HUES64 (cell line): ENCODE measurements at regions not wholly inside any gene's neighbourhood (a gene's known extent, or its start where the extent isn't known, plus 50 kb on each side); places are given as distances from the start of the nearest gene placed in this dataset.
A peak's percentile ranks its signal among the peaks of the same experiment; 100 is the strongest.

ENCODE experiments used
- H3K27ac ChIP-seq: 2 replicates; pipeline ENCODE4 v1.7.0; 2013; ENCODE audit warnings: low read depth, low read length, inconsistent platforms
- H3K27me3 ChIP-seq: 2 replicates; pipeline ENCODE4 v1.6.1; 2013; ENCODE audit warnings: mild to moderate bottlenecking, low read length; ENCODE audit not compliant: insufficient read depth
- H3K36me3 ChIP-seq: 2 replicates; pipeline ENCODE4 v1.6.1; 2013; ENCODE audit warnings: mild to moderate bottlenecking, low read length; ENCODE audit not compliant: insufficient read depth
- H3K4me1 ChIP-seq: 2 replicates; pipeline ENCODE4 v1.6.1; 2013; ENCODE audit warnings: mild to moderate bottlenecking, low read length, moderate library complexity; ENCODE audit not compliant: insufficient read depth
- H3K4me3 ChIP-seq: 2 replicates; pipeline ENCODE4 v1.5.1; 2013; ENCODE audit warnings: mild to moderate bottlenecking, low read length, moderate library complexity
- H3K9ac ChIP-seq: 2 replicates; pipeline ENCODE4 v1.6.1; 2013; ENCODE audit warnings: mild to moderate bottlenecking, low read depth, low read length
- H3K9me3 ChIP-seq: 2 replicates; pipeline ENCODE4 v1.6.1; 2013; ENCODE audit warnings: low read depth, low read length; ENCODE audit not compliant: insufficient read depth
- WGBS: fragments of 150-250, 120-280 bp; methylation state at CpG from one replicate; pipeline ENCODE4 v1.1.7; 2013; ENCODE audit warnings: missing lambda C conversion rate; 5-methylcytosine and 5-hydroxymethylcytosine counted together

- Histone ChIP-seq H3K27ac (no peak overlapping the region), H3K9me3 (no peaks in the 10 kb centered on the region), H3K9ac (no peak overlapping the region), H3K27me3 (no peaks in the 10 kb centered on the region), H3K36me3 (no peaks in the 10 kb centered on the region), H3K4me1 (no peaks in the 10 kb centered on the region), H3K4me3 (no peak overlapping the region)
- WGBS, result 97% methylated on average over 19 of the region's 20 CpGs
Observed at GRCh38 chr10:89829262-89829886, 128.0 kb downstream of the KIF20B start.

DNA sequence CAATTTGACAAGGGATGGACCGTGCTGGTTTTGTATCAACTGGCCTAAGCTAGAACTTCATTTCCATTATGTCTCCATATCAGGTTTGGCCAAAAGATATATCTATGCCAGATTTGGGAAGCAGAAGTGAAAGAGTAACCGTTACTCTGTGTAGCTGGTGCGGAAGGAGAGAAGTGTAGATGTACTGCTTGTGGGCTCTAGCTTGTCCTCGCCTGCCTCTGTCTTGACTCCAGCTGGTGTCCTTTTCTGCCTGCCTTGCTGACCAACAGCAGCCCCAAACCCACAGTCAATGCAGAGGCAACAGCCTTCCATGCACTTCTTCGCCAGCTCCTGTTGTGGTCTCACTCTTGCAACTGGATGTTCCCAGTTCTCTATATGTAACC is 128.5 kb downstream of the KIF20B start:
- Histone ChIP-seq H3K36me3 (no peaks in the 10 kb centered on the region), H3K4me3 (no peak overlapping the region), H3K9me3 (no peaks in the 10 kb centered on the region), H3K27me3 (no peaks in the 10 kb centered on the region), H3K9ac (no peak overlapping the region), H3K27ac (no peak overlapping the region), H3K4me1 (no peaks in the 10 kb centered on the region)
- 84% methylated on average over 5 of the region's 5 CpGs for WGBS

DNA sequence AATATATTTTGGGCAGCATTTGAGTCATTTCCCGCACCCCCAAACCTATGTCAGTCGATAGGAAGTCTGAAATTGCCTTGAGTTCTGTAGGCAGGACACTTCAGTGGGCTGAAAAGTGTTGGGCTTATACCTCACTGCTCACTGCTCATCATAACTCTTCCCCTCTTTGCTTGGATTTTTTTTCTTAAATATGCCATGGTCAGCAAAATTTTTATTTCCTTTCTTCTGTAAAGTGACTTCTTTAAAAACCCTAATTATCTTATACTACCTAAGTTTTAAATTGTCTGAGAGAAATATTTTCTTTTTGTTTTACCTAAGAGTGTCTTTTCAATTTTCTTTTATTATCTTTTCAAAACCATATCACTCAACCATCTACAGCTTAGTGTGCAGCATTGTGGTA is 129.2 kb downstream of the KIF20B start:
- Histone ChIP-seq H3K4me3 (no peak overlapping the region), H3K27me3 (no peaks in the 10 kb centered on the region), H3K9me3 (no peaks in the 10 kb centered on the region), H3K4me1 (no peaks in the 10 kb centered on the region), H3K27ac (no peak overlapping the region), H3K9ac (no peak overlapping the region), H3K36me3 (no peaks in the 10 kb centered on the region)
- WGBS, result 100% methylated on average over 2 of the region's 2 CpGs

GRCh38 chr10:89836840-89837164 is 135.4 kb downstream of the KIF20B start:
- no peak overlapping the region for H3K9ac ChIP-seq
- no peak overlapping the region for H3K27ac ChIP-seq
- H3K36me3 ChIP-seq, result no peaks in the 10 kb centered on the region
- peak overlapping the region; percentile 31; the same call in 1 of the 2 replicates for H3K4me3 ChIP-seq
- H3K4me1 ChIP-seq, result no peaks in the 10 kb centered on the region
- peaks cover 8% of the 10 kb centered on the region for H3K27me3 ChIP-seq
- H3K9me3 ChIP-seq, result no peaks in the 10 kb centered on the region
- 95% methylated on average over 12 of the region's 12 CpGs for WGBS

- Histone ChIP-seq H3K9ac (no peak overlapping the region), H3K36me3 (no peaks in the 10 kb centered on the region), H3K27me3 (peaks cover 8% of the 10 kb centered on the region), H3K9me3 (no peaks in the 10 kb centered on the region), H3K4me1 (no peaks in the 10 kb centered on the region), H3K4me3 (peak overlapping the region; percentile 31), H3K27ac (no peak overlapping the region)
- WGBS, result 96% methylated on average over 65 of the region's 65 CpGs
Observed at GRCh38 chr10:89837165-89838043, 136.0 kb downstream of the KIF20B start.

GRCh38 chr10:89838044-89838615 is 136.7 kb downstream of the KIF20B start:
- peak overlapping the region; percentile 31 for H3K4me3 ChIP-seq
- no peaks in the 10 kb centered on the region for H3K36me3 ChIP-seq
- H3K9me3 ChIP-seq, result no peaks in the 10 kb centered on the region
- H3K27ac ChIP-seq, result no peak overlapping the region
- H3K9ac ChIP-seq, result no peak overlapping the region
- H3K4me1 ChIP-seq, result no peaks in the 10 kb centered on the region
- 95% methylated on average over 23 of the region's 23 CpGs for WGBS
- peaks cover 8% of the 10 kb centered on the region for H3K27me3 ChIP-seq

DNA sequence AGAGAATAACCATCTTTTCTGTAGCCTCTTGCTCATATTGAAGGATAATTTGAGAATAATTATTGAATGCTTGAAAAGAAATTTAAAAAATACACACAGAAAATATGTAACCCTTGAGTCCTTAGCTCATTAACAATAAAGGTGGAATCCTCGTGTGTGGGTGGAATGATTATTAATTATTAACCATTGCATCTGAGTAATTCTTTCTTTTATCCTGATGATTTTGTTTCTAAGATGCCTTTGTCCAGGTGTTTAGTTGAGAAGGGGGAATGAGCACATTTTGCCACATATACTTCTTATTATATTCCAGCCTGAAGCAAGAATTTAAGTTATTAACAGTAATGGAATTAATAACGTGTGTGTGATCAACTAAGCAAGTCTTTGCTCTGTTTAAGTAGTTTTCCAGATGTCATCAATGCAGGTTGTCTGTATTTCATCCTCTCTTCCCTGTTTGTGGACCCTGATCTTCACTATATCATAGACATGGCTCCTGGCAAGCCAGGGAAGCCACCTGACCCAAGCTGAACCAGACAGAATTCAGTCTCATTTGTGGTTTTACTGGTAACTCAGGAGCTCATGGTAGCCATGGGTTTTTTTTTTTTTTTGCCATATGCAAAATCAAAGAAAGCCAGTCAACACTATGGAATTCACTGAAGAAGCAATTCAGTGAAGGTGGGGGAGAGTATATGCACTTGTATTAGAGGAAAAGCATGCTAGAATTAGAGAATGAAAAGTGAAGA is 144.3 kb downstream of the KIF20B start:
- Histone ChIP-seq H3K27ac (no peak overlapping the region), H3K9me3 (no peaks in the 10 kb centered on the region), H3K36me3 (no peaks in the 10 kb centered on the region), H3K4me1 (peaks cover 11% of the 10 kb centered on the region; the same call in 1 of the 2 replicates), H3K9ac (no peak overlapping the region), H3K27me3 (no peaks in the 10 kb centered on the region), H3K4me3 (no peak overlapping the region)
- WGBS, result 100% methylated on average over 1 of the region's 2 CpGs

DNA sequence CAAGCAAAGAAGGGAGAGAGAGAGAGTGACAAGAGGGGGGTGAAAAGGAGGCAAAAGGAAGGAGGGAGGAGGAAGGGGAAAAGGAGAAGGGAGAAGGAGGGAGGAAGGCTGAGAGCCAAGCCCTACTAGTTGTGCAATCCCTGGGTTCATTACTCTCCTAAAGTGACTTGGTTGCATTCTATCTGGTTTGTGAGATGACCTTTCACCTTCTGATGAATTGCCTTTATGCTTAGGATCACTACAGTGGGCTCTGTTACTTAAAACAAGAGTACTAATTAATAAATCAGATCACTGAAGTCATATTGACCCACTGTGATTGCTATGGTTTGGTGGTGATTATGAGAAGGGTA is 144.9 kb downstream of the KIF20B start:
- Histone ChIP-seq H3K27me3 (no peaks in the 10 kb centered on the region), H3K4me3 (no peak overlapping the region), H3K9me3 (no peaks in the 10 kb centered on the region), H3K27ac (no peak overlapping the region), H3K9ac (no peak overlapping the region), H3K4me1 (peaks cover 11% of the 10 kb centered on the region; the same call in 1 of the 2 replicates), H3K36me3 (no peaks in the 10 kb centered on the region)

DNA sequence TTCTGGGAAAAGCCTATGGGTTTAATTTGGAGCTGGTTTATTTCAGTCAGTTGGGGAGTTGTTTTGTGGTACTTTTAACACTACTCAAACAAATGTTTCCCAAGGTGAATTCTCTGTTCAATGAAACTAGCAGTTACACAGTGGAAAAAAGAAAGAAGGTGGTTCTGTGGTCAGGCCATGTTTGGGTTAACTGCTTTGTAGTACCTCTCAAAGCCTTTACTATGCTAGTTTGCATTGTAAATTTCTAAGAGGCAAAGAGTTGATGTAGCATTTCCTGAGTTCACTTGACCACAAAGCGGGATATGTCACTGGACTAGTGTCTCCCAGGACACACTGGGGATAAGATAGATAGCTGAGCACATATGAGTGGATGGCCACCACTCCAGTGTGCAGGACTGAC is 145.4 kb downstream of the KIF20B start:
- WGBS, result 70% methylated on average over 1 of the region's 1 CpG
- no peaks in the 10 kb centered on the region for H3K9me3 ChIP-seq
- H3K27ac ChIP-seq, result no peak overlapping the region
- H3K4me1 ChIP-seq, result peaks cover 11% of the 10 kb centered on the region; the same call in 1 of the 2 replicates
- H3K4me3 ChIP-seq, result no peak overlapping the region
- no peaks in the 10 kb centered on the region for H3K27me3 ChIP-seq
- no peak overlapping the region for H3K9ac ChIP-seq
- H3K36me3 ChIP-seq, result no peaks in the 10 kb centered on the region

DNA sequence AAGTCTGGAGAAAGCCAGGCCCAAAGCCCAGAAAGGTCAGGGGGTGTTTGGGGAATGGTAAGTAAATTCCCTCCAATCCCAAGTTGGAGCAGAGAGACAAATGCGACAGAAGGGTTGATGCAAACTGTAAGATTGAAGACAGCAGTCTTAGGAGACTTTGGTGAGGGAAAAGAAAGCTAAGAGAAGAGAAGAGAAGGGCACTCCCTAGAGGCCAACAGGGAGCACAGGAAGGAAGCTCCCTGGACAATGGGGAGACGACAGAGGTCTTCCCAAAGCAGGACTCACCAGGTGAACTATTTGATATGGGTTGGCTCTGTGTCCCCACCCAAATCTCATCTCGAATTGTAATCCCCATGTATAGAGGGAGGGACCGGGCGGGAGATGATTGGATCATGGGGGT is 151.5 kb downstream of the KIF20B start:
- H3K36me3 ChIP-seq, result no peaks in the 10 kb centered on the region
- H3K4me1 ChIP-seq, result no peaks in the 10 kb centered on the region
- no peaks in the 10 kb centered on the region for H3K27me3 ChIP-seq
- no peak overlapping the region for H3K27ac ChIP-seq
- H3K4me3 ChIP-seq, result no peak overlapping the region
- WGBS, result 87% methylated on average over 5 of the region's 5 CpGs
- H3K9me3 ChIP-seq, result no peaks in the 10 kb centered on the region
- H3K9ac ChIP-seq, result no peak overlapping the region

GRCh38 chr10:89853781-89854191 is 152.4 kb downstream of the KIF20B start:
- WGBS, result 69% methylated on average over 18 of the region's 18 CpGs
- H3K4me3 ChIP-seq, result no peak overlapping the region
- no peak overlapping the region for H3K9ac ChIP-seq
- H3K9me3 ChIP-seq, result no peaks in the 10 kb centered on the region
- no peaks in the 10 kb centered on the region for H3K27me3 ChIP-seq
- no peaks in the 10 kb centered on the region for H3K4me1 ChIP-seq
- H3K36me3 ChIP-seq, result no peaks in the 10 kb centered on the region
- H3K27ac ChIP-seq, result no peak overlapping the region
